ENCODE measurements at regions not wholly inside any gene's neighbourhood (a gene's known extent, or its start where the extent isn't known, plus 50 kb on each side); places are given as distances from the start of the nearest gene placed in this dataset.

DNA sequence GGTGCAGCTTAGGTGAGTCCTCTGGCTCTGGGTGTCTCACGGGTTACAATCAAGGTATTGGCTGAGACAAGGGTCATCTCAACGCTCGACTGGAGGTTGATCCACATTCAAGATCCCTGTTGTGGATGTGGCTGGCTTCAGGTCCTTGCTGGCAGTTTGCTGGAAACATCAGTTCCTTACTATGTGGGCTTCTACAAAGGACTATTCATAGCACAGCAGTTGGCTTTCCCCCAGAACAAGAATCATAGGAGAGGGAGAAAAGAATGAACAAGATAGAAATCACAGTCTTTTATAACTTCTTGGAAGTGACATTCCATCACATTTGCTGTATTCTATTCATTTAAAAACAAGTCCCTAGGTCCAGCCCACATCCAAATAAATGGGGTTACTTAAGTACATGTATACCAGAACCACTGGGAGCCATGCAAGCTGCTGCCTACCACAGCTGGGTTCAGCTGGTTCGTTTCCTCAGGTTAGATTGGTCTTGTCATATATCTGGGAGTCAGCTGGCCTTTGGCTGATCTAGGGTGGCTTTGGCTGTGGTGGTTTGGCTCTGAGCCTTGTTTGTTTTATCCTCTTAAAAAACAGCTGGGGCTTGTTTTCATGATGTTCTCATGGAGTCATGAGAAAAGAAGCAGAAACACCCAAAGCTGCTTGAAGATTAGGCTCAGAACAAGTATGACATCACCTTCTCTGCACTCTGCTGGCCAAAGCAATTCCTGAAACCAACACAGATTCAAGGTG lies 433.2 kb upstream of the SPTLC3 start:
- TF ChIP-seq, protein P1, sequence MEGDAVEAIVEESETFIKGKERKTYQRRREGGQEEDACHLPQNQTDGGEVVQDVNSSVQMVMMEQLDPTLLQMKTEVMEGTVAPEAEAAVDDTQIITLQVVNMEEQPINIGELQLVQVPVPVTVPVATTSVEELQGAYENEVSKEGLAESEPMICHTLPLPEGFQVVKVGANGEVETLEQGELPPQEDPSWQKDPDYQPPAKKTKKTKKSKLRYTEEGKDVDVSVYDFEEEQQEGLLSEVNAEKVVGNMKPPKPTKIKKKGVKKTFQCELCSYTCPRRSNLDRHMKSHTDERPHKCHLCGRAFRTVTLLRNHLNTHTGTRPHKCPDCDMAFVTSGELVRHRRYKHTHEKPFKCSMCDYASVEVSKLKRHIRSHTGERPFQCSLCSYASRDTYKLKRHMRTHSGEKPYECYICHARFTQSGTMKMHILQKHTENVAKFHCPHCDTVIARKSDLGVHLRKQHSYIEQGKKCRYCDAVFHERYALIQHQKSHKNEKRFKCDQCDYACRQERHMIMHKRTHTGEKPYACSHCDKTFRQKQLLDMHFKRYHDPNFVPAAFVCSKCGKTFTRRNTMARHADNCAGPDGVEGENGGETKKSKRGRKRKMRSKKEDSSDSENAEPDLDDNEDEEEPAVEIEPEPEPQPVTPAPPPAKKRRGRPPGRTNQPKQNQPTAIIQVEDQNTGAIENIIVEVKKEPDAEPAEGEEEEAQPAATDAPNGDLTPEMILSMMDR (IDR thresholded peaks at IDR 0.05; ENCODE audit: borderline replicate concordance, extremely low read depth, low read length, poor library complexity, severe bottlenecking), result no peak
- TF ChIP-seq EZH2 (IDR thresholded peaks at IDR 0.05; ENCODE audit: borderline replicate concordance, low read depth, low read length, severe bottlenecking), result no peak
